Glomerular endothelial cell (primary cell): ENCODE measurements at regions not wholly inside any gene's neighbourhood (a gene's known extent, or its start where the extent isn't known, plus 50 kb on each side); places are given as distances from the start of the nearest gene placed in this dataset.

Source experiments
- DNase-seq: peaks from one replicate; pipeline ENCODE4 v3.0.0-alpha.2; 2011; ENCODE audit warnings: low read depth, low spot score; ENCODE audit errors: extremely low read depth

DNA sequence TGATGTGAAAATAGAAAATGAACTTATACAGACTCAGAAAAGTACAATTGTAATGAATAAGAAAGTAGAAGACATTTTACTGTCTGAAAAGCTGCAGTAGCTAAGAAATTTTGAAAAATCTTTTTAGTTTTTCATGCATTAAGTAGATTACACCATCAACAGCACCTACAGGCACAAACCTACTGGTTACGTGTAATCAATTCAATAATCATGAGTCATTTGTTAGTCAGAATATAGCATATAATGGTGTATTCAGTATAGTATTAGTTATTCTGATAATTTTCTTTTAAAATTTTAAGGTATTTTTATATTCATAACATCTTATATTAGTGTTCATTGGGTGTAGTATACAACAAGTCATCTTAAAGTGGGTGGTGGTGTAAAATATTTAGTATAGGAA, 550.5 kb upstream of the GBE1 start:
- no peak for DNase-seq

DNA sequence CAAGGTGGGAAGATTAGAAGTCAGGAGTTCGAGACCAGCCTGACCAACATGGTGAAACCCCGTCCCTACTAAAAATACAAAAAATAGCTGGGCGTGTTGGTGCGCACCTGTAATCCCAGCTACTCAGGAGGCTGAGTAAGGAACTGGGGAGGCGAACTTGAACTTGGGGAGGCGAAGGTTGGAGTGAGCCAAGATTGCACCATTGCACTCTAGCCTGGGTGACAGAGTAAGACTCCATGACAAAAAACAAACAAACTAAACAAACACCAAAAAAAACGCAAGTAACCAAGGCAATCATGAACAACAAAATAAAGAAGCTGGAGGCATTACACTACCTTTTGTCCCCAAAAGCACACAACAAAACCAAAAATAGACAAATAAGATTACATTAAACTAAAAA, 547.3 kb upstream of the GBE1 start:
- no peak for DNase-seq

DNA sequence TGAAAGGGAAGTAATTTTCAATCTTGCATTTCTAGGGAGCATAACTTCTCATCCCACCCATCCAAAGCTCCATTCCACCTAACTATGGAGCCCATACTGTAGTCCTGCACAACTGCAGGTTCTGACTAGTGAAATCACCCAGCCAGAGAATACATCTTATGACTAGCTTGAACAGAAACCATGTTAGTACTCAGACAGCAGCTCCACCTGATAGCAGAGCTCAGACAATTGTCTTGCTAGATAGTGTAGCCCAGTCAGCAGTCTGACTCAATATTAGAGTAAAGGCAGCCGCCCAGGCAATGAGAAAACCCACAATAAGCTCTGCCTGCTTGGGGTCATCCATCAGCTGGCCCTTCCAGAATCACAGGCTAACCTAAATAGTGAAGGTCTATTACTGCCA, 544.7 kb upstream of the GBE1 start:
- no peak for DNase-seq

DNA sequence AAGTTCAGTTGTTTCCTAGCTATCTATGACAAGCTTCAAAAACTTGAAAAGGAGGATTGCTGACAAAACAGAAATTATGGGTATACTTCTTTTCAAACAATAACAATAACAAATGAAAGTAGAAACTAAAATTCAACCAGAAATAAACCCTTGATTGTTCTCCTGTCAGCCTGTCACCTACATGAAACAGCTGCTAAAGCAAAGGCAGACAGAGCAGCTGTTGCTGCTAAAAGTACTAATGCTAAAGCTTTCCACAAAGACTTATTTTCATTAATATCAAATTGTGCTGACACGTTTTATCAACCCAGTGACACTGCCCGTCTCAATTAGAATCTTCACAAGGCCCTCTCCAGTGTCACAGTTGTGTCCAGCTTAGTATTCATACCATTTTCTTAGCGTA, 533.2 kb upstream of the GBE1 start:
- DNase-seq, result no peak

DNA sequence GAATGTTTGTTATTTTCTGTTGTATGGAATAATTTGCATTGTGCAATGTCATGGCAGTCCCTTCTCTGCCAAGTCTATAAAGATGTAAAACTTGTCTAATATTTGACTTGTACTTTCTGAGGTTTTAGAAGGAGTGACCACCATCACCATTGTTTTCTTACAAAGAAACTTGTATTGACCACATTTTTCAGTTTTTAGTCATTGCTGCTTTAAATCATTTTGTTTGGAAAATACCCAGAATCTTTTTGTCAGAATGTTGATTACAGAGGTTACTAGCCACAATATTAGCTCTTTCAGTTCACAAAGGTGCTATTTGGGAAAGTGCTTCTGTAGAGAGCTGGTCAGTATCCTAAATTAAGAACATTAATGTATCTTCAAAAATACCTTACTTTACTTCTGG, 532.4 kb upstream of the GBE1 start:
- no peak for DNase-seq

DNA sequence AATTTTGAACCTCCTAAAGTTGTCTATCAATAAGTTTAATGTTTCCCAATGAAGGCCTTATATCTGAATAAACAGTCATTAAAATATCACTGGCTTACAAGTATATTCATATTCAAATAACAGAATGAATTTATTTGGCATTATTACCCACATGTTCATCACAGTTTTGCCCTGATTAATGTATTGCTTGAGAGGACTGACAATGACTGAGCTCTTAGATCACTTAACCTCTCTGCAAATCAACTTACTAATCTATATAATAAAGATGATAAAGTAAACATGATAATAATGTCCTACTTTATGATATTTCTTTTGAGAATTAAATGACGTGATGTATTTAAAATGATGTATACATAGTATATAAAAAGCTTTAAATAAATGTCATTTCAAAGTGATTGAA, 532.0 kb upstream of the GBE1 start:
- DNase-seq, result no peak

DNA sequence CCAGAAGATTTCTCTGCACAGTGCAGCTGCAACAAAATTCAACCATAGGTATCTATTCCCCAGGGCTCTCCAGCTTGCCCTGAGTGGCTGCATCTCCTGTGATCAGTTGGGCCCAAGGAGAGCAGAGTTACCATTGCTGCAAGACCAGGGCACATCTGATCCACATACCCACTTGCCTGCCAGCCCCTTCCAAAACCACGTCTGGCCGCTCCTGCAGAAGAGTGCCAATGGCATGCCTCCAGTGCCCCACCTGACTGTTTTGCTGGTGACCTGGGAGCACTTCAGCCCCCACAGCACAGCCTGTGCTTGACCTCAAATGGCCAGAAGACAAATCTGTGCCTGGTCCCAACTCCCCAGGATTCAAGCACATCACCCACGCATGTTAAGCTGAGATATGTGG, 526.1 kb upstream of the GBE1 start:
- DNase-seq, result no peak

DNA sequence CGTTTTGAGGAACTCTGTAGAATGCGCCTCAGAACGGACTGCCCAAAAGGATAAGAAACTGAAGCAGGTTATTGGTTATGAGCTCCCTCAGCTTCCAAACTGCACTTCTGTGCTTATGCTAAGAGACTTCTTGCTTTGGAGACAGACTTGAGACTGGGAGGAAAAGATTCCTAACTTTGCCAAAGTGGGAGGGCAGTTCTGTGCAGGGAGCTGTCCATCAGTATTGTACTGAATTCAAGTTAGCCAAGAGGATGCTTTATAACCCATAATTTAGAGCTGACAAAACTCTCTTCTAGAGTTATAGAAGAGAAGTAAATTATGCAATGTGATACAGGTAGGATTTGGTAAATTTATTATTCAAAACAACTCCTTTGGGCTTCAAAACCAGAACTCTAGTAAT, 519.8 kb upstream of the GBE1 start:
- DNase-seq, result no peak

DNA sequence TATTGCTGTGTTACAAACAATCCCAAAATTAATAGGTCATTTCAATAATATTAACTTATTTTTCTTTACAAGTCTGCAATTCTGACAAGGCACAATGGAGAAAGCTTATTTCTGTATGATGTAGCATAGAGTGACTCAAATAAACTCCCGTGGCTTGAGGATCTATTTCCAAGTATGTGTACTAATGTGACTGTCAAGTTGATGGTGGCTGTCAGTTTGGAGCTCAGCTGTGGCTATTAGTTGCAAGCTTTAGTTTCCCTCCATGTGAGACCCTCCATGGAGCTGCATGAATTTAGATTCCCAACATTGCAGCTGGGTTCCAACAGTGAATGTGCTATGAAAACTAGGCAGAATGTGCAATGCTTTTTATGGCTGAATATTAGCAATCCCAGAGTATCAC, 515.5 kb upstream of the GBE1 start:
- no peak for DNase-seq

DNA sequence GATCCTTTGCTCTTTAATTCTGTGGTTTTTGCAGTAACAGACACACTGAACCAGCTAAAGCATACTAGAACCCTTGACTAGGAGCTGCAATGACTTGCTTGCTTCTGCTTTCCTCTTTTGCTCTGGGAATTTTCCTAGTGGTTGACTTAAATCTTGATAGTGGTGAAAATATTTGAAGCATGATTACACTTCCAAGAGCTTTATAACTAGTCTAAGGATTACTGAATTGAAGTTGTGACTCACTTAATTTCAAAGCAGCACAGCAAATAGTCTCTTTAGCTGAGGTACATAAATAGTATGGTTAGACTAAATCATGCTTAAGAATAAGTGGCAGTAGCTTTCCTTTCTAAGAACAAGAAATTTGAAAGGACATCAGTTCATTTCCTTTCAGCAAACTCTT, 513.5 kb upstream of the GBE1 start:
- DNase-seq, result no peak

DNA sequence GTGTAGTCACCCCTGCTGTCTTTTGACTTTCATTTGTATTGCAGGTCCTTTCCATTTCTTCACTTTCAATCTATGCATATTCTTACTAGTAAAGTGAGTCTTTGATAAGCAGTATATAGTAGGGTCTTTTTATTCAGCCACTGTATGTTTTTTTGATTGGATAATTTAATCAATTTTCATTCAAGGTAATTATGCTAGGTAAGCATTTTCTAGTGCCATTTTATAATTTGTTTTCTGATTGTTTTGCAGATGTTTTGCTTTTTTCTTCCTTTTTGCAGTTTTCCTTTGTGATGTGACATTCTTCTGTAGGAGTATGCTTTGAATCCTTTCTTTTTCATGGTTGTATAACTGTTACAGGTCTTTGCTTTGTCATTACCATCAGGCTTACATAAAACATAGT, 504.3 kb upstream of the GBE1 start:
- no peak for DNase-seq

DNA sequence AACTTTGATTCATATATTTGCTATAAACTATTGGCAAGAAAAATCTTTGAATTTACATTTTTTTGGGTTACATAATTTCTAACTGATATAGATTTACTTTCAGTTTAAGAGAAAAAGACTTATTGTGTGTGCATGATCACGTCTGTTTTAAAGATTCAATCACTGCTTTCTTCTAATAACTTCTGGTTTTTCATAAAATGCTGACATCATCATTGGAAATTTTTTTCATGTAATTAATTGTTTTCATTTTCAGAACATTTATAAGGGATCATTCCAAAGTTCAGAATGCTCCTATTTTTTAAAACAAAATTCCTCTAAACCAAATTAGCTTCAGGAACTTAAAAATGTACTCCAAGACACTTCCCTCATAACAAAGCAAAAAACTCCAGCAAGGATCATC, 500.7 kb upstream of the GBE1 start:
- no peak for DNase-seq

DNA sequence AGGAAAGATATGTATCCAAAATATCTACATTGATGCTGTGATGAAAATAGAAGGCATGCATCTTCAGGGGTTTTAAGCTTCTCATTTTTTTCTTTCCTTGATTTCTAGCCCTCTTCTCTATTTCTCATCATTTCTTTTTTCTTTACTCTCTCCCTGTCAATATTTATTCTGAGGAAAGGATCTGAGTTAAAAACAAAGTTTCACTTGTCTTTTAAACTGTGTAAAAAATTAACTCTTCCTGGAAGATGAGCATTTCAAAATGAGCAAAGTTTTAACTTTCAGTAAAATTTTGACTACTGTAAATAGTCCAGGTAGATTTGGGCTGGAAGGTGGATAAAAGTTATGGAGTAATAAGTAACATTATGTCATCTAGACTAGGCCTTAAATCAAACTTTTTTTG, 500.2 kb upstream of the GBE1 start:
- DNase-seq, result no peak

DNA sequence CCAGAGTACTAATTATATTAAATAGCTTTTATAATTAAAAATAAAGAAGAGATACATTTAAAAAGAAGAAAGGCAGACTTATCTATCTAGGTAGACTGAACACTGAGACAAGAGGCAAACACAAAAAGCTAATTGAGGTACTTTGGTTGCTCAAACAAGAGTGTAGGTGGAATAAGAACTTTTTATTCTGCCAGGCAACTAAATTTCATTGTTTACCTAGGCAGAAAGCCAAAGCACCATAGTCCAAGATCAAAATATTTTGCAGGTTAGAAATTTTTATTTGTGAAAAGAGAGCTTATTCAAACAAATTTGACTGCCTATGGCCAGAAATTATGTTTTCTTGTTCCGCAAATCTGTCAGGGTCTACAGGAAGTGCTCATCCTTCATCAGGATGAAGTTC, 499.6 kb upstream of the GBE1 start:
- DNase-seq, result no peak

DNA sequence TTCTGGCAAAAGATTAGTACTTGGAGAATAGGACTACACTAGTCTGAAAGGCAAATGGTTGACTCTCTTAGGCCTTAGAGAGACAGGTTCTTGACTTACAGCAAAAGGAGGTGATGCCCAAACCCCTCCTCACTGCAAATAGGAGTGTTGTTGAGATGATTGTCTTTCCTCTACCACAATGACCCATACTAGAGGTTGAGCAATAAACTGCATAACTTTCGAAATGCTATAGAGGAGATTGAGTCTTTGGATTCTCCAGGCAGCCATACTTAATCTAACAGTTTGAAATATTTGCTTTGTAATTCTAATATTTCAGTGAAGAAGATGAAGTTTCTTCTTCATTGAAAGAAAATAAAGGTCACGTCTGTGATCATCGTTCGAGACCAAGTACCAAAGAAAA, 498.5 kb upstream of the GBE1 start:
- no peak for DNase-seq

DNA sequence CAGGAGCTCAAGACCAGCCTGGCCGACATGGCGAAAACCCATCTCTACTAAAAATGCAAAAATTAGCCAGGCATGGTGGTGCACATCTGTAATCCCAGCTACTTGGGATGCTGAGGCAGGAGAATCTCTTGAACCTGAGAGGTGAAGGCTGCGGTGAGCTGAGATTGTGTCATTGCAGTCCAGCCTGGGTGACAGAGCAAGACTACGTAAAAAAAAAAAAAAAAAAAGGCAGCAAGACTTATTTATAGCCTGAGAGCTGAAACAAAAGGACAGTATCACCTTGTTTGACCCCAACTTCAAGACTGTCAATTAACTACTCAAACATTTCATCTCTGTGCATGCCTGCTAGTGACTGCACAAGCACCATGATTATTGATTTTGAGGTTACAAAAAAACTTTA, 478.9 kb upstream of the GBE1 start:
- DNase-seq, result no peak

DNA sequence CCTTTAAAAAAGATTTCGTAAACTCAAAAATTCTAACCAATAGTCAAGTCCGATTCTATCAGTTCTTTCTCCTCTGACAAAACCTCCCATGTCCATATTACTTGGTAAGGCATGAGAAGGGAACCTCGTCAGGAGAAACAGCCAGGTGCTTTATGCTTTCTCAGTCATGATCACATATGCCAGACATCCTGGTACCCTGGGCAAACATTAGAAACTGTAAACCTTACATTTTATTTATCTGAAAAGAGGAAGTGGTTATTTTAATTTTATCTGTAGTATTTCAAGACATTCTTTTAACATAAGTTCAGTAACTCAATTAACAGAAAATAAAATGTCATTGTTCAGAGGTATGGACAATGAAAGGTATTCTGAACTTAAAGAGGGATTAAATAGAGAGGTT, 474.8 kb upstream of the GBE1 start:
- no peak for DNase-seq

DNA sequence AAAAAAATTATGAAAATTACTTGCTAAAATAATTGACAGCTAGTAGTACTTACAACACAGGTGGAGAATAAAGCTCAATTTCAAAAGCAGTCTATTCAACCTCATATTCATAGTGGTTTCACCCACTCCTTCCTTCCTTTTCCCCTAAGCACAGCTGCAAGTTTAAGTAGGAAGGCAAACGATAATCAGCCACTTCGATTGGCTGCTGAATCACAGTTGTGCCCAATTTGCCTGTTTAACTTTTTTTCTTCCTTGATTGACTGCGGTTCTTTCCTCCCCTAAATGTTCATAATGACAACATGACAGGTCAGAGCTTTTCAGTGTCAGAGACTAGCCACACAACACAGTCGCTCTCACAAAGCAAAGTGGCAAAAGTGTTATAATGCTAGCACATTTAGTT, 468.0 kb upstream of the GBE1 start:
- DNase-seq, result no peak

DNA sequence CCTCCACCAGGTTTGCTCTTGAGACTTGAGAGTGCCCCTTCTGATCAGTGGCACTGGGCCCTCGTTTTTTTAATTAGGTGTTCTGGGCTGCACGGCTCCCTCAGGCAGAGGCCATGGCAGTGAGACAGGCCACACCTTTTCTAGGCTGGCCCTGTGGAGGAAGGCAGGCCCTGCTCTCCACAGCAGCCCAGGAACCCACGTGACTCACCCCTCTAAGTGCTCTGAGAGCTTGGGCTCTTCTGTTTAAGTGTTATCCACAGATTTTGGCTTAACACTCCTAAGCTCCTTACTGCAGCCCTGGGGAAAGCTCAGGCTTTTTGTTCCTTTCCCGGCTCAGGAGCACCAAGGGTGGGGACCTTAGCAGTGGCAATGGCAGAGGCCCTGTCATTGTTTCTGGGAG, 463.2 kb upstream of the GBE1 start:
- no peak for DNase-seq

DNA sequence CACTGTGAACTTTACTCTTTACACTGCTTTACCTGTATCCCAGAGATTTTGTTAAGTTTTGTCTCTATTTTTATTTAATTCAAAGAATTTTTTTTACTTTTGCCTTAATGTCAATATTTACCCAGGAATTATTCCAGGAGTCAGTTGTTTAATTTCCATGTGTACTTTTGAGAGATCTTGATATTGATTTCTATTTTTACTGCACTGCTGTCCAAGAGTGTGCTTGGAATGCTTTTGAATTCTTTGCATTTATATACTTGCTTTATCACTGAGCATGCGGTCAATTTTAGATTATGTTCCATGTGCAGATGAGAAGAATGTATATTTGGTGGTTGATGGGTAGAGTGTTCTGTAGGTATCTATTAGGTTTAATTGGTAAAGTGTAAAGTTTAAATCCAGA, 461.0 kb upstream of the GBE1 start:
- no peak for DNase-seq

DNA sequence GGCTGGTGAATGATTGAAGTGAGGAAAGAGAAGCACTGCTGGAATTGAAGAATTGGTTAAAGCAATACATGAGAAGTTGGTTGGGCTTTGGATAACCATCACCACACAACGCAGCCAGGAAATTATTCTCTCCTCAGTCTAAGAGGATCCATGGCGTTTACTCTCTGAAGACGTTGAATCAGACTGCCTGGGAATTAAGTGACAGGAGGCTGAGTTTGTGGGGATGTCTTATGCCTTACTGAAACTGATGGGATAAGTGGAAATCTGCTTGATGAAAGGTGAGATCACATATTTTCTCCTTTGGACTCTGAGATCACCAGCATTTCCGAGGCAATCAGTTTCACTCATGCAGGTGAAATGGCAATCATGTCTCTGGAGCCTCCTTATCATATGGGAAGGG, 456.1 kb upstream of the GBE1 start:
- no peak for DNase-seq

DNA sequence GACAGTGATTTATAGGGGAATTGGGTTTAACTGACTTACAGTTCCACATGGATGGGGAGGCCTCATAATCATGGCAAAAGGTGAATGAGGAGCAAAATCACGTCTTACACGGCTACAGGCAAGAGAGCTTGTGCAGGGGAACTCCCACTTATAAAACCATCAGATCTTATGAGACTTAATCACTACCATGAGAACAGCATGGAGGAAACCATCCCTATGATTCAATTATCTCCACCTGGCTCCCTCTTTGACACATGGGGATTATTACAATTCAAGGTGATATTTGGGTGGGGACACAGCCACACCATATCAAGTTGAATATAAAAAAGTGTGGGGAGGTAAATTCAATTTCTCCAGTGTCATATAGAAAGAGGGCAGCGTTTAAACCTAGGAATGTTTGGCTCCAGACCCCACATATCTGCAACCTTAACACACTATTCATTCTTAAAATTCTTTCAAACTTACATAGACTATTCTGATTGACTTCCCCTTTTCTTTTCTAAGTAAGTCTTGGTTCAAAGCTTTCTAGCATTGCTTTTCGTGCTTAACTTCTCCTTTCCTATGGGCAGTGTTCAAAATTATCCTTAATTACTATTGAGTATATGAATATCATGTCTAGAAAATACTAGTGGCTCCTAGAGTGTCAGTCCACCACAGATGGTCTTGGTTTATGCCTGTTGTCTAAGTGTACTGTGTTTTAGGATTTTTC, 446.7 kb upstream of the GBE1 start:
- DNase-seq, result no peak

DNA sequence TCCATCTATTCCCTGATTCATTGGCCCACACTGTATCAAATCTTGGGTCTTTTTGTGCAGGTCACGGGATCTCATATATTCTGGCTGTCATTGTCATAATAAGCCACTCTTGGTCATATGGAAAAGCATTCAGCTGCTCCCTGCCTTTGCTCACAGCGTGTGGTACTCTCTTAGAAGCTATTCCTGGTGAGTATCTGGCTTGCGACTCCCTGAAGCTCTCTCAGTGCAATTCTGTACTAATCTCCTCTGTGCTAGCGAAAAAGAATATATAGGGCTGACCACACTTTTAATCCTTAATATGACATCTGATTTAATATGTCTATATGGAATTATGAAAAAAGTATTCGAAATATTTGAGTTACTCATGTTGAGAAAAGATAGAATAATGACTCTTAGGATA, 440.8 kb upstream of the GBE1 start:
- no peak for DNase-seq

DNA sequence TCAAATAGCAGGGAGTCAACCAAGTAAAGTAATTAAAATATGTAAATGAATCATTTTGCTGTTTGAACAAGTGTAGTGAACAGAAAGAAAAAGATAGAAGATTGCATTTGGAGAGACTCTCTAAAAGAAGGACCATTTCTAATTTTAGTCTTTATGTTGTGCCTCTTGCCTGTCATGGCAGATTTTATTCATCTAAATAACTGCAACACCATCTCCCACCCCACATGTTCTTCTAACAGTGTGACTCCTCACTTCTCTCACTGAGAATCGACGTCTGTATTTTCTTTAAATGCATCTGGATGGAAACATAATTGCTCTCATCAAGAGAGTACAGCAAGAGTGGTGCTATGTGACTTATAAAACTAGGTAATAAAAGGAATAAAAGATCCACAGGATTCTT, 439.9 kb upstream of the GBE1 start:
- DNase-seq, result no peak
